ENCODE measurements at regions not wholly inside any gene's neighbourhood (a gene's known extent, or its start where the extent isn't known, plus 50 kb on each side); places are given as distances from the start of the nearest gene placed in this dataset.

DNA sequence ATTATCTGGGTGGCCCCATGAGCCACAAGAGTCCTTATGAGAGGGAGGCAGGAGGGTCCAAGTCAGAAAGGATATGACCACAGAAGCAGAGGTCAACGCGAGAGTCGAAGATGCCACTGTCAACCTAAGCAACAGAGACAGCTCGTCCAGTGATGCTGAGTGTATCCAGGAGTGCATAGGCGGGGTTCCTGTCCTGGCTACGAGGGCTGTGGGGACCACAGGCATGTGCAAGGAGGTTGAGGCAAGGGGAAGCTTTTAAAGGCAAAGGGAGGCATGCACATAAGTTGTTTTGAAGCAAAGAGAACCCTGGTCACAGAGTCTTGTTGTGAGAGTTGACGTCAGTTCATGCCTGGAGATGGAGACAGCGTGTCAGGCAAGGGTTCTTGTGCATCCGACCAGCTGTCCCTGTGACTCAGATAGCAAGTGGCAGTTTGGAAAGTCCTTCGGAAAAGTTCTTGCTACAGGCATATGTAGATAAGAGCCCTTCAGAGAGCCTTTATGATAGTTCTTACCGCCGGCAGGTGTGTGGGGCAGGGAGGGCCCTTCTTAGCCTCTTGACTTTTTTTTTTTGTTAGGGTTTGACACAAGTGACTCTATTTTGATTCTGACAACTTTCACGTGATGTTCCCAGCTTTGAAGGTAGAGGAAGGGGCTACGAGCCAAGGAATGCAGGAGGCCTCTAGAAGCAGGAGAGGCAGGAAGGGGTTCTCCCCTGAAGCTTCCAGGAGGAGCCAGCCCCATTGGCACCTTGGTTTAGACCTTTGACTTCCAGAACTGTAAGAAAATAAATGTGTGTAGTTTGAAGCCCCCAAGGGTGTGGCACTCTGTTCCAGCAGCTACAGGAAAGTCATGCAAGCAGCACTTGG is 66.0 kb upstream of the FCN1 start:
- H3K36me3 Mint-ChIP-seq (ENCODE audit: low read depth): peaks cover 11% of the 10 kb centered on the region; the same call in 1 of the 2 replicates
- TF ChIP-seq CTCF (IDR thresholded peaks at IDR 0.05): no peak
- peaks cover 21% of the 10 kb centered on the region for H3K9me3 Mint-ChIP-seq
- H3K4me3 Mint-ChIP-seq: no peak overlapping the region
- no peak overlapping the region for H3K27ac Mint-ChIP-seq
- peaks cover 13% of the 10 kb centered on the region for H3K27me3 Mint-ChIP-seq (ENCODE audit: insufficient read depth)
- no peaks in the 10 kb centered on the region for H3K4me1 Mint-ChIP-seq (ENCODE audit: low read depth)
- DNase-seq: no peak

- Mint-ChIP-seq H3K36me3 (ENCODE audit: low read depth) (peaks cover 11% of the 10 kb centered on the region; the same call in 1 of the 2 replicates), H3K4me3 (no peak overlapping the region), H3K4me1 (ENCODE audit: low read depth) (no peaks in the 10 kb centered on the region), H3K27me3 (ENCODE audit: insufficient read depth) (peaks cover 16% of the 10 kb centered on the region), H3K27ac (no peak overlapping the region), H3K9me3 (peaks cover 21% of the 10 kb centered on the region)
- no peak for TF ChIP-seq CTCF (IDR thresholded peaks at IDR 0.05)
- no peak for DNase-seq
These were observed 66.9 kb upstream of the FCN1 start for GRCh38 chr9:134984372-134985265.

DNA sequence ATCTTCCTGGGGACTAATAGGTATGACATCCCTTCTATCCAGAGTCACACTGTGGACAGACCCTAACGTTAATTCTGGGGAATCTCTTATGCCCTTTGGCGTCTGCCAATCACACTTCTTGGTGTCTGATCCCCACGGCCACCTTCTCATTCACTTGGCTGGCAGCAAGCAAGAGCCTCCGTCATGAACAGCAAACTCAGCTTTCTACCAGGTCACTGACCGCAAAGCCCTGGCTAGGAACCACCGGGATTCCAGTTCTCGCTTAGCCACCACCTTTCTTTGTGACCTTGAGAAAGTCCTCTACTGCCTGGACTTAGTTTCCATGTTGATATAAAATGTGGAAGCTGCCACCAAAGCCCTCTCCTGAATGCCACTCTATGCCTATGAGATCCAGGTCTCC is 67.7 kb upstream of the FCN1 start:
- no peak for TF ChIP-seq CTCF (IDR thresholded peaks at IDR 0.05)
- Mint-ChIP-seq H3K4me1 (ENCODE audit: low read depth) (no peaks in the 10 kb centered on the region), H3K4me3 (no peak overlapping the region), H3K27me3 (ENCODE audit: insufficient read depth) (peaks cover 17% of the 10 kb centered on the region), H3K36me3 (ENCODE audit: low read depth) (peaks cover 11% of the 10 kb centered on the region; the same call in 1 of the 2 replicates), H3K27ac (no peak overlapping the region), H3K9me3 (peaks cover 21% of the 10 kb centered on the region)
- no peak for DNase-seq

- Mint-ChIP-seq H3K9me3 (peaks cover 21% of the 10 kb centered on the region), H3K36me3 (ENCODE audit: low read depth) (peaks cover 11% of the 10 kb centered on the region; the same call in 1 of the 2 replicates), H3K4me3 (no peak overlapping the region), H3K4me1 (ENCODE audit: low read depth) (no peaks in the 10 kb centered on the region), H3K27me3 (ENCODE audit: insufficient read depth) (peaks cover 15% of the 10 kb centered on the region), H3K27ac (no peak overlapping the region)
- no peak for DNase-seq
- no peak for TF ChIP-seq CTCF (IDR thresholded peaks at IDR 0.05)
These were observed 69.2 kb upstream of the FCN1 start for GRCh38 chr9:134986957-134987356.

DNA sequence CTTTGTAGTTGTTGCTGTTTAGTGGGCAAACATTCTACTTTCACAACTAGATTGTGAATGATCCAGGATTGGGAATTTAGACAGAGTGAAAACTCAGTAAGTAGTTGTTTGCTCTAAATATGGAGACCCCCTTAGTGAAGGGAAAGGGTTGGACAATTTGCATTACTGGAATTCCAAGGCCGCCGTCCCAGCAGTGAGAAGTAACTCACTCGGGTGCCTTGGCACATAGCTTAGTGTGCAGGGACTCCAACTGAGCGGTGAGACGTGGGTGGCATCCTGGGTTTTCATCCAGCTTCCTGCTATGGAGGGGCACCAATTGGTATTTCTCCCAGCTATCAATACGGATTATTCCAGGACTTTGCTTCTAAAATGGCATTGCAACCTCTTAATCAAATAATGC is 69.7 kb upstream of the FCN1 start:
- Mint-ChIP-seq H3K4me1 (ENCODE audit: low read depth) (no peaks in the 10 kb centered on the region), H3K27ac (no peak overlapping the region), H3K9me3 (peaks cover 21% of the 10 kb centered on the region), H3K4me3 (no peak overlapping the region), H3K36me3 (ENCODE audit: low read depth) (peaks cover 11% of the 10 kb centered on the region; the same call in 1 of the 2 replicates), H3K27me3 (ENCODE audit: insufficient read depth) (peaks cover 15% of the 10 kb centered on the region)
- DNase-seq: no peak
- TF ChIP-seq CTCF (IDR thresholded peaks at IDR 0.05): no peak
